ENCODE measurements at regions not wholly inside any gene's neighbourhood (a gene's known extent, or its start where the extent isn't known, plus 50 kb on each side); places are given as distances from the start of the nearest gene placed in this dataset.

GRCh38 chr7:35982600-35982999 lies 170.5 kb upstream of the EEPD1 start:
- no peak for DNase-seq (ENCODE audit: low spot score)
- Mint-ChIP-seq H3K27me3 (ENCODE audit: low read depth) (no peaks in the 10 kb centered on the region), H3K27ac (ENCODE audit: unreplicated experiment) (no peak overlapping the region), H3K9me3 (ENCODE audit: low read depth) (no peaks in the 10 kb centered on the region), H3K4me1 (ENCODE audit: low read depth) (peaks cover 11% of the 10 kb centered on the region), H3K36me3 (ENCODE audit: low read depth) (no peaks in the 10 kb centered on the region), H3K4me3 (ENCODE audit: unreplicated experiment) (no peak overlapping the region)
- TF ChIP-seq, protein P1, sequence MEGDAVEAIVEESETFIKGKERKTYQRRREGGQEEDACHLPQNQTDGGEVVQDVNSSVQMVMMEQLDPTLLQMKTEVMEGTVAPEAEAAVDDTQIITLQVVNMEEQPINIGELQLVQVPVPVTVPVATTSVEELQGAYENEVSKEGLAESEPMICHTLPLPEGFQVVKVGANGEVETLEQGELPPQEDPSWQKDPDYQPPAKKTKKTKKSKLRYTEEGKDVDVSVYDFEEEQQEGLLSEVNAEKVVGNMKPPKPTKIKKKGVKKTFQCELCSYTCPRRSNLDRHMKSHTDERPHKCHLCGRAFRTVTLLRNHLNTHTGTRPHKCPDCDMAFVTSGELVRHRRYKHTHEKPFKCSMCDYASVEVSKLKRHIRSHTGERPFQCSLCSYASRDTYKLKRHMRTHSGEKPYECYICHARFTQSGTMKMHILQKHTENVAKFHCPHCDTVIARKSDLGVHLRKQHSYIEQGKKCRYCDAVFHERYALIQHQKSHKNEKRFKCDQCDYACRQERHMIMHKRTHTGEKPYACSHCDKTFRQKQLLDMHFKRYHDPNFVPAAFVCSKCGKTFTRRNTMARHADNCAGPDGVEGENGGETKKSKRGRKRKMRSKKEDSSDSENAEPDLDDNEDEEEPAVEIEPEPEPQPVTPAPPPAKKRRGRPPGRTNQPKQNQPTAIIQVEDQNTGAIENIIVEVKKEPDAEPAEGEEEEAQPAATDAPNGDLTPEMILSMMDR (IDR thresholded peaks at IDR 0.05): no peak

DNA sequence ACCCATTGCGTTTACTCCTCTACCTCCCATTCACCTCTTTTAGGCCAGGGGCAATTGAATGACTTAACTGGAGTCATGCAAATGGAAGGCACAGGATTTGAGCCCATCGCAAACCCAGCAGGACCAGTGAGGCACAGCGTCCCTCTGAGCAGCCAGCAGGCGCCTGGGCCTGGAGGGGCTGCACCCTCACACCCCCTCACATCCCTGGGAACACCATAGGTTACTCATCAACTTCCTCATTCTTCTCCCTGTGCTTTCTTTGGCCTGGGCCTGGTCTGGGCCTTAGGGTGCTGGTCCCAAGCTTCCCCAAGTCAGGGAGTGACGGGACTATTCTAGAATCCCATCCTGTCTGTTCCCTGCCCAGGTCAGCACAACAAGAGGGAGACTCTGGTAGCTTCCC lies 169.4 kb upstream of the EEPD1 start:
- Mint-ChIP-seq H3K4me3 (ENCODE audit: unreplicated experiment) (no peak overlapping the region), H3K4me1 (ENCODE audit: low read depth) (peaks cover 21% of the 10 kb centered on the region), H3K9me3 (ENCODE audit: low read depth) (no peaks in the 10 kb centered on the region), H3K36me3 (ENCODE audit: low read depth) (no peaks in the 10 kb centered on the region), H3K27ac (ENCODE audit: unreplicated experiment) (no peak overlapping the region), H3K27me3 (ENCODE audit: low read depth) (no peaks in the 10 kb centered on the region)
- TF ChIP-seq, protein P1 (IDR thresholded peaks at IDR 0.05): no peak
- no peak for DNase-seq (ENCODE audit: low spot score)

DNA sequence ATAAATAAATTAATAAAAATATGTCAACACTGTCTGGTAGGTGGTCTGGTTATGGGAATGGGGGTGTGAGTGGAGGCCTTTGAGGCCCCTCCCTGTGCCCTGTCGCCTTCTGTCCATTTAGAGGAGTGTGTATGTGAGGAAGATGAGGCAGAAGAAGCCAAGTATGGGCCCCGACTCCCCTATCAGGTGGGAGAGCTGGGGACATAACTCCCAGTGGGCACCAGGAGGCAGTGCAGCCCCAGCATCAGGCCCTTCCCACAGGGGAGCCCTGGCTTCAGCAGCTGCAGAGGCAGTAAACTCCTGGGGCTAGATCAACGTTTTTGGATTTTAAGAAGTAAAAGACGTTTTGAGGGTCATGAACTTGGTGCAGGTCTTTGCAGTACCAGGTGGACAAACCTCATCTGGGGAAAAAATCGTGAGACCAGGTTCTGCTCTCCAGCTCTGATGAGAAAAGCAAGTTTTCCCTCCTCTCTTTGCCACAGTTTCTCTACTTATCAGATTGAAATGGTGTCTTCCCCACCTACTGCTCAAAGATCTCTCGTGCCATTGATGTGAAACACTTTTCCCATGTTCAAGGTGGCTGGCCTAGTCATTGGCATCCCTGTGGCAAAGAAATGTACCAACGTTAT lies 167.8 kb upstream of the EEPD1 start:
- Mint-ChIP-seq H3K9me3 (ENCODE audit: low read depth) (no peaks in the 10 kb centered on the region), H3K27me3 (ENCODE audit: low read depth) (no peaks in the 10 kb centered on the region), H3K4me1 (ENCODE audit: low read depth) (peaks cover 29% of the 10 kb centered on the region), H3K4me3 (ENCODE audit: unreplicated experiment) (no peak overlapping the region), H3K27ac (ENCODE audit: unreplicated experiment) (no peak overlapping the region), H3K36me3 (ENCODE audit: low read depth) (no peaks in the 10 kb centered on the region)
- TF ChIP-seq, protein P1 (IDR thresholded peaks at IDR 0.05): peak; percentile 97
- no peak for DNase-seq (ENCODE audit: low spot score)

DNA sequence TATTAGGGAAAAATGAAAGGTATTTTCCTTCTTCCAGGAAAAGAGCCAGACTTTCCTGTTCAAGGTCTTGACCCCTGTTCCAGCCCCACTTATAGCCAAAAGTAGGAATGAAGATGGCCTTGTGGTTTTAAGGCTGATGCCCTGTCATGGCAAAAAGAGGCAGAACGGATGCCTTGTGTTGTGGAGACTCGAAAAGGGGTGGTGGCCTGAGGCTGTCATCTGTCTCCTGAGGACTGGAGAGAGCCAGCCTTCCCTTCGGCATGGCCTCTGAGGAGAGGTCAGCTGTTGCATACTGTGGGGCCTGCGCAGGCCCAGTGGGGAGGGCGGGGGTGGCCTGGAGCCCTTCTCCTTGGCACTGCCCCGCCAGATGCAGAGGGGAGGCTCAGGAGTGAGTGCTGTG lies 166.0 kb upstream of the EEPD1 start:
- TF ChIP-seq, protein P1 (IDR thresholded peaks at IDR 0.05): no peak
- H3K9me3 Mint-ChIP-seq (ENCODE audit: low read depth): no peaks in the 10 kb centered on the region
- H3K27me3 Mint-ChIP-seq (ENCODE audit: low read depth): no peaks in the 10 kb centered on the region
- no peaks in the 10 kb centered on the region for H3K36me3 Mint-ChIP-seq (ENCODE audit: low read depth)
- no peak for DNase-seq (ENCODE audit: low spot score)
- H3K4me3 Mint-ChIP-seq (ENCODE audit: unreplicated experiment): no peak overlapping the region
- H3K27ac Mint-ChIP-seq (ENCODE audit: unreplicated experiment): no peak overlapping the region
- H3K4me1 Mint-ChIP-seq (ENCODE audit: low read depth): peaks cover 29% of the 10 kb centered on the region

DNA sequence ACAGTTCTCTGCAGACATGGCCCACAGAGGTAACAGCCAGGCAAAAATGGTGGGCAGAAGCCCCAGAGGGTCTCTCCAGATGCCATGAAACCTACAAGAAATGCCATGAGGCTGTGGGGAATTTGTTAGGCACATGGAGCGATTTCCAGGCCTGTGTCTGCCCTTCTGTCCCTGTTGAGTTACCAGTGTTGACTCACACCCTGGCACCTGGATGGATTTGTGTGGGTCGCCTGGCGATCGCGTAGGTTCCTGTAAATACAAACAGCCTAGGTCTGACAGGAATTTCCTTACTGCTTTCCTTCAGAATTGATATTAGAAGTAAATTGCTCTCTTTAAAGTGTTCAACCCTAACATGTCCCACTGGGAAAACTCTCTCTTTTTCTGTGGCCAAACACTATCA lies 164.9 kb upstream of the EEPD1 start:
- peaks cover 29% of the 10 kb centered on the region for H3K4me1 Mint-ChIP-seq (ENCODE audit: low read depth)
- H3K4me3 Mint-ChIP-seq (ENCODE audit: unreplicated experiment): no peak overlapping the region
- H3K36me3 Mint-ChIP-seq (ENCODE audit: low read depth): no peaks in the 10 kb centered on the region
- H3K27me3 Mint-ChIP-seq (ENCODE audit: low read depth): no peaks in the 10 kb centered on the region
- H3K9me3 Mint-ChIP-seq (ENCODE audit: low read depth): no peaks in the 10 kb centered on the region
- TF ChIP-seq, protein P1 (IDR thresholded peaks at IDR 0.05): no peak
- peak overlapping the region; percentile 57 for H3K27ac Mint-ChIP-seq (ENCODE audit: unreplicated experiment)
- no peak for DNase-seq (ENCODE audit: low spot score)

Data from chondrocyte (in vitro differentiated cells).